A673 (cell line): ENCODE measurements at regions not wholly inside any gene's neighbourhood (a gene's known extent, or its start where the extent isn't known, plus 50 kb on each side); places are given as distances from the start of the nearest gene placed in this dataset.

Experiments used
- CTCF ChIP-seq: fragments of 300-800, 200-600 bp; sonication (generic); conservative IDR thresholded peaks from 2 replicates; pipeline ENCODE4 v1.5.1; 2017; ENCODE audit warnings: low read depth, mild to moderate bottlenecking, antibody characterized with exemption, low read length, moderate library complexity, mixed read lengths
- EZH2 ChIP-seq: fragments of 200-600 bp; sonication (generic); IDR thresholded peaks from 2 replicates; pipeline ENCODE4 v1.6.1; 2017; ENCODE audit warnings: borderline replicate concordance, low read depth, mild to moderate bottlenecking, mixed read lengths, antibody characterized with exemption, low read length; ENCODE audit not compliant: poor library complexity, severe bottlenecking

GRCh38 chr14:21863289-21863688 is 189.7 kb upstream of the OR4E1 start:
- TF ChIP-seq CTCF (no peak), EZH2 (no peak)
